IMR-90 (cell line): ENCODE measurements at regions not wholly inside any gene's neighbourhood (a gene's known extent, or its start where the extent isn't known, plus 50 kb on each side); places are given as distances from the start of the nearest gene placed in this dataset.

Experiments
- ATAC-seq: fragments of 200-7000 bp; cut with Tn5 transposase; 2 replicates; pipeline ENCODE4 v1.9.1; 2020; ENCODE audit warnings: low read depth, mild to moderate bottlenecking, moderate library complexity
- BruUV-seq: library from RNA; stranded (reverse); fragments of 400-500 nt; replicated peaks from 2 replicates; lab custom pipeline; 2021; lab: Mats Ljungman, UMichigan
- CTCF ChIA-PET: fragments of 300-600 bp; formaldehyde crosslinking; extraction: SDS; loops from one replicate; lab custom pipeline; 2021; ENCODE audit warnings: antibody characterized with exemption; lab: Yijun Ruan, JAX
- POLR2A ChIA-PET: fragments of 300-600 bp; sonication (Branson Sonifier 250); formaldehyde crosslinking; loops from one replicate; lab custom pipeline; 2022; ENCODE audit warnings: antibody characterized with exemption; ENCODE audit not compliant: unreplicated experiment; lab: Charles Lee
- DNase-seq: peaks from one replicate; pipeline ENCODE4 v3.0.0; 2013
- H2AFZ ChIP-seq: replicated peaks from 2 replicates; pipeline ENCODE3; 2013; ENCODE audit warnings: low read length, mild to moderate bottlenecking; ENCODE audit not compliant: poor library complexity
- H2AK5ac ChIP-seq: 2 replicates; pipeline ENCODE4 v1.6.1; 2013; ENCODE audit warnings: low read depth, low read length, inconsistent platforms
- H2AK9ac ChIP-seq: replicated peaks from 2 replicates; pipeline ENCODE3; 2013; ENCODE audit warnings: mild to moderate bottlenecking, low read depth, low read length, moderate library complexity; ENCODE audit not compliant: poor library complexity
- H2BK120ac ChIP-seq: 2 replicates; pipeline ENCODE4 v1.6.1; 2013; ENCODE audit warnings: low read depth, low read length, inconsistent platforms
- H2BK15ac ChIP-seq: 3 replicates; pipeline ENCODE4 v1.6.1; 2013; ENCODE audit warnings: low read depth, low read length, inconsistent platforms
- H2BK20ac ChIP-seq: 2 replicates; pipeline ENCODE4 v1.6.1; 2013; ENCODE audit warnings: low read depth, mild to moderate bottlenecking, inconsistent platforms, low read length, moderate library complexity
- H2BK5ac ChIP-seq: 2 replicates; pipeline ENCODE4 v1.6.1; 2013; ENCODE audit warnings: mild to moderate bottlenecking, low read depth, low read length, inconsistent platforms; ENCODE audit not compliant: poor library complexity, severe bottlenecking
- H3K14ac ChIP-seq: replicated peaks from 2 replicates; pipeline ENCODE4 v1.6.1; 2013; ENCODE audit warnings: low read depth, low read length, inconsistent platforms
- H3K18ac ChIP-seq: 2 replicates; pipeline ENCODE4 v1.6.1; 2013; ENCODE audit warnings: low read depth, low read length, control low read depth
- H3K23ac ChIP-seq: 2 replicates; pipeline ENCODE4 v1.6.1; 2013; ENCODE audit warnings: low read depth, low read length, inconsistent platforms
- H3K27ac ChIP-seq: 2 replicates; pipeline ENCODE4 v1.5.1; 2013; ENCODE audit warnings: mild to moderate bottlenecking, control low read depth, low read length; ENCODE audit not compliant: insufficient read depth
- H3K27me3 ChIP-seq: 2 replicates; pipeline ENCODE4 v1.6.1; 2013; ENCODE audit warnings: low read length; ENCODE audit not compliant: control insufficient read depth, insufficient read depth
- H3K36me3 ChIP-seq: 2 replicates; pipeline ENCODE4 v1.6.1; 2013; ENCODE audit warnings: low read length, mixed read lengths; ENCODE audit not compliant: control insufficient read depth, insufficient read depth
- H3K4ac ChIP-seq: 2 replicates; pipeline ENCODE4 v1.6.1; 2013; ENCODE audit warnings: low read depth, low read length, inconsistent platforms
- H3K4me1 ChIP-seq: 2 replicates; pipeline ENCODE4 v1.6.1; 2013; ENCODE audit warnings: low read length, mixed read lengths; ENCODE audit not compliant: control insufficient read depth, insufficient read depth
- H3K4me2 ChIP-seq: 2 replicates; pipeline ENCODE4 v1.6.1; 2013; ENCODE audit warnings: low read depth, mild to moderate bottlenecking, control low read depth, low read length, moderate library complexity
- H3K4me3 ChIP-seq: 2 replicates; pipeline ENCODE4 v1.5.1; 2013; ENCODE audit warnings: low read depth, mild to moderate bottlenecking, control low read depth, low read length, moderate library complexity; ENCODE audit not compliant: insufficient read depth
- H3K56ac ChIP-seq: 2 replicates; pipeline ENCODE4 v1.6.1; 2013; ENCODE audit warnings: low read length, inconsistent platforms; ENCODE audit not compliant: insufficient read depth; ENCODE audit errors: extremely low read depth
- H3K79me1 ChIP-seq, 2 experiments: 2 replicates each; pipeline ENCODE4 v1.6.1; 2013; ENCODE audit warnings: low read length in 2 of 2, inconsistent platforms in 1 of 2, low read depth in 1 of 2
- H3K9ac ChIP-seq: 2 replicates; pipeline ENCODE4 v1.6.1; 2013; ENCODE audit warnings: low read depth, low read length, control low read depth
- H3K9me1 ChIP-seq: 2 replicates; pipeline ENCODE4 v1.6.1; 2013; ENCODE audit warnings: low read length, inconsistent platforms; ENCODE audit not compliant: insufficient read depth
- H3K9me3 ChIP-seq: 2 replicates; pipeline ENCODE4 v1.6.1; 2013; ENCODE audit warnings: low read length; ENCODE audit not compliant: control insufficient read depth, insufficient read depth
- H4K20me1 ChIP-seq: 2 replicates; pipeline ENCODE4 v1.6.1; 2013; ENCODE audit warnings: low read length, inconsistent platforms; ENCODE audit not compliant: insufficient read depth
- H4K5ac ChIP-seq: 2 replicates; pipeline ENCODE4 v1.6.1; 2013; ENCODE audit warnings: mild to moderate bottlenecking, low read depth, low read length, control low read depth
- H4K8ac ChIP-seq, 2 experiments: 2 replicates each; pipeline ENCODE4 v1.6.1; 2013; ENCODE audit warnings: low read depth in 2 of 2, low read length in 2 of 2, control low read depth in 1 of 2, inconsistent platforms in 1 of 2
- H4K91ac ChIP-seq: 2 replicates; pipeline ENCODE4 v1.6.1; 2013; ENCODE audit warnings: low read depth, low read length, inconsistent platforms; ENCODE audit not compliant: insufficient read depth
- MAZ ChIP-seq: IDR thresholded peaks from 2 replicates; pipeline ENCODE4 v1.6.1; 2012; ENCODE audit warnings: low read depth, mild to moderate bottlenecking, low read length, improper control_type of control experiment, moderate library complexity, borderline replicate concordance
- MXI1 ChIP-seq: IDR thresholded peaks from 2 replicates; pipeline ENCODE4 v1.6.1; 2012; ENCODE audit warnings: low read depth, mild to moderate bottlenecking, low read length, moderate library complexity, borderline replicate concordance
- NFE2L2 ChIP-seq: fragments of 150-350 bp; IDR thresholded peaks from 2 replicates; pipeline ENCODE4 v1.6.1; 2016; ENCODE audit warnings: low read depth, mild to moderate bottlenecking, low read length
- WGBS, 2 experiments: methylation state at CpG; one replicate each; pipeline versions ENCODE4 v1.1.5 to v1.1.7; 2013; ENCODE audit warnings: missing lambda C conversion rate in 2 of 2; ENCODE audit not compliant: insufficient read length in 1 of 2; ENCODE audit errors: extremely low coverage in 2 of 2; 5-methylcytosine and 5-hydroxymethylcytosine counted together
- dilution Hi-C: fragments of 300-500 bp; cut with HindIII; formaldehyde crosslinking; loops from one replicate; pipeline ENCODE4 v1.14.3; 2018; ENCODE audit warnings: low sequenced_read_pairs; ENCODE audit not compliant: unreplicated experiment
- in situ Hi-C: fragments of 300-500 bp; cut with MboI; formaldehyde crosslinking; loops from 3 replicates; pipeline ENCODE4 v1.14.3; 2019; ENCODE audit warnings: low sequenced_read_pairs, inconsistent platforms, mixed read lengths
- intact Hi-C: fragments of 100-400 bp; cut with micrococcal nuclease; formaldehyde crosslinking; loops from 2 replicates; pipeline ENCODE4 v1.10.0; 2022
- TF ChIP-seq, protein P1 (sequence below): fragments of 150-350 bp; IDR thresholded peaks from 2 replicates; pipeline ENCODE4 v1.6.1; 2016; ENCODE audit warnings: low read depth, mild to moderate bottlenecking, low read length, moderate library complexity, borderline replicate concordance

DNA sequence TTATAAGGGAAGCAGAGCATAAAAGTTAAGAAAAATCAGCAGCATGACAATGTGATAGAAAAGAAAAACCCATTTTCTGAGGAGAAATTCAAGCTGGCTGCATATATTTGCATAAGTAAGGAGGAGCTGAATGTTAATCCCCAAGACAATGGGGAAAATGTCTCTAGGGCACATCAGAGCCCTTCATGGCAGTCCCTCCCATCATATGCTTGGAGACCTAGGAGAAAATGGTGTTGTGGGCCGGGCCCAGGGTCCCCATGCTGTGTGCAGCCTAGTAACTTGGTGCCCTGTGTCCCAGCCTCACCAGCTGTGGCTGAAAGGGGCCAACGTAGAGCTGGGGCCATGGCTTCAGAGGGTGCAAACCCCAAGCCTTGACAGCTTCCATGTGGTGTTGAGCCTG, 100.6 kb upstream of the PLPPR4 start:
- Histone ChIP-seq H3K14ac (no peak overlapping the region), H3K27ac (no peak overlapping the region), H3K79me1 (no peaks in the 10 kb centered on the region), H3K4me3 (no peak overlapping the region), H4K91ac (no peak overlapping the region), H3K23ac (no peak overlapping the region), H2AFZ (no peak overlapping the region), H2AK9ac (no peak overlapping the region), H3K27me3 (no peaks in the 10 kb centered on the region), H4K8ac (no peak overlapping the region), H4K20me1 (no peaks in the 10 kb centered on the region), H2BK15ac (no peak overlapping the region), H2BK120ac (no peak overlapping the region), H3K4me2 (no peak overlapping the region), H2BK20ac (no peak overlapping the region), H3K4ac (no peak overlapping the region), H3K36me3 (no peaks in the 10 kb centered on the region), H3K18ac (no peak overlapping the region), H2AK5ac (no peak overlapping the region), H3K9me1 (no peaks in the 10 kb centered on the region), H4K5ac (no peak overlapping the region), H3K9me3 (no peaks in the 10 kb centered on the region), H2BK5ac (no peak overlapping the region), H3K56ac (no peak overlapping the region), H3K9ac (no peak overlapping the region), H3K4me1 (no peaks in the 10 kb centered on the region)
- ATAC-seq, result no peak
- in situ Hi-C loops, result no loop called here
- WGBS, 2 experiments, result no CpG with 5 or more reads among the region's 2 CpGs
- no peak for DNase-seq
- no TSS peak for BruUV-seq
- ChIA-PET POLR2A (no interaction called here), CTCF (no interaction called here)
- TF ChIP-seq MAZ (no peak), NFE2L2 (no peak), MXI1 (no peak)
- TF ChIP-seq, protein P1, sequence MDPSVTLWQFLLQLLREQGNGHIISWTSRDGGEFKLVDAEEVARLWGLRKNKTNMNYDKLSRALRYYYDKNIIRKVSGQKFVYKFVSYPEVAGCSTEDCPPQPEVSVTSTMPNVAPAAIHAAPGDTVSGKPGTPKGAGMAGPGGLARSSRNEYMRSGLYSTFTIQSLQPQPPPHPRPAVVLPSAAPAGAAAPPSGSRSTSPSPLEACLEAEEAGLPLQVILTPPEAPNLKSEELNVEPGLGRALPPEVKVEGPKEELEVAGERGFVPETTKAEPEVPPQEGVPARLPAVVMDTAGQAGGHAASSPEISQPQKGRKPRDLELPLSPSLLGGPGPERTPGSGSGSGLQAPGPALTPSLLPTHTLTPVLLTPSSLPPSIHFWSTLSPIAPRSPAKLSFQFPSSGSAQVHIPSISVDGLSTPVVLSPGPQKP, result no peak
- intact Hi-C loops, result no loop called here
- dilution Hi-C loops, result no loop called here
